NOMO-1 treated with DMSO at 0.1 percent for 48 hours (cell line): ENCODE measurements at regions not wholly inside any gene's neighbourhood (a gene's known extent, or its start where the extent isn't known, plus 50 kb on each side); places are given as distances from the start of the nearest gene placed in this dataset.
A peak's percentile ranks its signal among the peaks of the same experiment; 100 is the strongest.

ENCODE experiments used
- DNase-seq: peaks from one replicate; lab custom pipeline; 2025; ENCODE audit not compliant: unreplicated experiment; lab: John Stamatoyannopoulos, UW

DNA sequence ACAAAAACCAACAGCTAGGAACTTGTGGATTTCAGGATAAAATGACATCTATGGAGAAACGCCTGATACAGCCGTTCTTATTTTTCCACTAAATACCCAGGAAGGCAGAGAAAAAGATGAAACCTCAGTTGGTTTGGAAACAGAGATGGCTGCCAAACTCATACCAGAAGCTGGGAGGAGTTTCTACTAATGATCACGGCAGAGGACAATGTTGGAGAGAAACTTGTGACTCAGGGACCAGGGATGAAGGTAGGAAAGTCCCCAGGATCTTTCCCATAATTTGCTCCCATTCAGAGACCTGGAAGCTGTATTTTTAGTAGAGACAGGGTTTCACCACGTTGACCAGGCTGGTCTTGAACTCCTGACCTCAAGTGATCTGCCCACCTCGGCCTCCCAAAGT is 187.1 kb upstream of the IER5L start:
- no peak for DNase-seq

DNA sequence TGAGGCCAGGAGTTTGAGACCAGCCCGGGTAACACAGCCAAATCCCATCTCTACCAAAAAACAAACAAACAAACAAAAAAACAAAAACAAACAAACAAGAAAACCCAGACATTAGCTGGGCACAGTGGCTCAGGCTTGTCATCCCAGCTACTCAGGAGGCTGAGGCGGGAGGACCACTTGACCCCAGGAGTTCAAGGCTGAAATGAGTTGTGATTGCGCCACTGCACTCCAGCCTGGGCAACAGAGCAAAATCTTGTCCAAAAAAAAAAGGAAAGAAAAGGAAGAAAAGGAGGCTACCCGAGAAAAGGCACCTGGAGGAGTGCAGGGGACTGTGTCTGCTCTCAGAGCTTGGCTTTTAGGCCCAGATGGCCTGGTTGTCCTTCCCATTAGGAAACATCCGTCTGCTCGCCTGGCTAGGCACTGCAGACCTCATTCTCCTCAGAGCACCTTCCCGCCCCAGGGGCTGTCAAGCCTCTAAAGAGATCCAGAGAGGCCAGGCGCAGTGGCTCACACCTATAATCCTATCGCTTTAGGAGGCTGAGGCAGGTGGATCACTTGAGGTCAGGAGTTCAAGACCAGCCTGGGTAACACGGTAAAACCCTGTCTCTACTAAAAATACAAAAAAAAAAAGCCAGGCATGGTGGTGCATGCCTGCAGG is 185.3 kb upstream of the IER5L start:
- no peak for DNase-seq

DNA sequence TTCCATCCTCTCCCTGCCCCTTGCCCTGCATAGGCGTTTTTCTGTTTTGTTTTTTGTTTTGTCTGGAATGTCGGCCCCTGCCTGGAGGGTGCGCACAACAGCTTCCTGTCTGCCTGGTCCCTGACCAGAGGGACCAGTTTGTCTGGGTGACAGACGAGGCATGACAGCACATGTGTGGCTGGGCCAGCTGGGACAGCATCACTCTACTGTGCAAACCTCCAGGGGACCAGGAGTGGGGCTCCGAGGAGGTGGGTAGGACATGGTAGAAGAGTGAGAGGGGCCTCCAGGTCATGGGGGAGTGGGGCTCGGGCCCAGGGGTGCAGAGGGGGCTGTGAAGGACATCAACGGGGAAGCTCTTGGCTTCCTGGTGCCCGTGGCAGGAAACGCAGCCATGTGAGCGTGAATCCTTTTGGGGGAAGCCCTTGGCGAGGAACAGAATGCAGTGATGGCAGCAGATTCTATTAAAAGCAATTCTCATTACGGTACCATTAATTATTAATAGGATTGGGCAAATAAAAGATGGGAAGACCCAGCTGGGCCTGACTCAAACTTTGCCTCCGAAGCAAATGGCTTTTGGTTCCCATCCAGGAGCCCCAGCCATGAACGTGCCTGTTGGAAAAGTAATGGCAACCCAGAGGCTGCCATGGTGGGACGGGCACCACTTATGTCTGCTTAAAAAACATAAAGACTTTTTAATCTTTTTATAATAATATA is 184.4 kb upstream of the IER5L start:
- DNase-seq: no peak

GRCh38 chr9:129361196-129361595 is 183.1 kb upstream of the IER5L start:
- no peak for DNase-seq

- DNase-seq: no peak
Measured at GRCh38 chr9:129359916-129360536, 182.0 kb upstream of the IER5L start.

GRCh38 chr9:129359162-129359811 is 181.2 kb upstream of the IER5L start:
- DNase-seq: no peak

- no peak for DNase-seq
Measured at GRCh38 chr9:129358621-129359154, 180.6 kb upstream of the IER5L start.

DNA sequence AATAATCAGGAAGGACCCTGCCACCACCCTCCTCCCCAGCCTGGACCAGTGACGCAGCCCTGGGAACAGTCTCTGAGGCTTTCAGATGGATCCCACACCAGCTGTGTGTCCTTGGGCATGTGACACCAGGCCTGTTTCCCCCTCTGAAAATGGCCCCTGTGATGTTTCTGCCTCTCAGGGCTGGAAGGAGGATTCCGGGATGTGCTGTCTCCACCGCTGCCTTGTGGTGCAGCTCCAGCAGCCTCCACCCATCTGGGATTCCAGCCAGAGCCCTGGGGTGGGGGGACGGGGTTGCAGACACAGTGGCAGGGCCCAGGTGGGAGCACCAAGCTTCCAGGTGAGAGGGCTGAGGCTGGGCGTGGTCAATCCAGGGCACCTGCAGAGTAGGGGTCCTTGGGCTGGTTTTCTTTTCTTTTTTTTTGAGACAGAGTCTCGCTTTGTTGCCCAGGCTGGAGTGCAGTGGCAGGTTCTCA is 179.7 kb upstream of the IER5L start:
- DNase-seq: no peak

DNA sequence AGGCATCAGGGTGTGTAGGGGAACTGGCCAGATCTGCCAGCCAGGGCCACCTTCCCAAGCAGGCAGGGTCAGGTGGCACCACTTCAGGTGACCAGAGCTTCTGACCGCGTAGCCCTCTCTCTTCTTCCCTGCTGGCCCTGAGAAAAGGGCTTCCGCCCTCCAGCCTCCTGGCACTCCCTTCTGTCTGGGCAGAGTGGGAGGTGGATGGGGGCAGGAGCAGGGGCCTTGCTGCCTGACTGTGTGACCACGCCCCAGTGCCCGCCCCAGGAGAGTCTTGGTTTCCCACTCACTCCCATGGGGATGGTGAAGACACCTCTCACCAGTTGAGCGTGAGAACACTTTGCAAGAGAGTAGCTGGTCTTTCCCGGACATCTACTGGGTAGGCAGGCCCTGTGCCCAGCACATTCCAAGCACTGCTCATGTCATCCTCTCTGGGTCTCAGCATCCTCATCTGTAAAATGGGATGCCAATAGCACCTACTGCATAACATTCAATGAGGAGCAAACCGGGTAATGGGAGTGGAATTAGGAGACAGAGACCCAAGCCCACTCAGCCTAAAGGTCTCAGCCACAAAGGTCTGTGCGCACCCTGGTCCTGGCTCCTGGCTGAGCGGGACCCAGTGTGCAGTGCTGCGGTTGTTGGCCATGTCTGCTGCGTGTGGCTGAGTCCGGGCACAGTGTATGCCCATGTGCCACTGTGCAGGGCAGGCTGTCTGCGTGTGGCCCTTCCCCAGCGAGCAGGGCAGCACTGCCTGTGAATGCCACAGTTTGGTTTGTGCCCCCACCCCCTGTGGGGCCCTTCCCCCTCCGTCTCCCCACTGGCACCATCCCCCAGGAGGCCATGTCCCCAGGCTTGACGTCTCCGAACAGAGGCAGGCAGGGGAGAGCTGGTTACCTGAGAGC is 179.1 kb upstream of the IER5L start:
- no peak for DNase-seq

DNA sequence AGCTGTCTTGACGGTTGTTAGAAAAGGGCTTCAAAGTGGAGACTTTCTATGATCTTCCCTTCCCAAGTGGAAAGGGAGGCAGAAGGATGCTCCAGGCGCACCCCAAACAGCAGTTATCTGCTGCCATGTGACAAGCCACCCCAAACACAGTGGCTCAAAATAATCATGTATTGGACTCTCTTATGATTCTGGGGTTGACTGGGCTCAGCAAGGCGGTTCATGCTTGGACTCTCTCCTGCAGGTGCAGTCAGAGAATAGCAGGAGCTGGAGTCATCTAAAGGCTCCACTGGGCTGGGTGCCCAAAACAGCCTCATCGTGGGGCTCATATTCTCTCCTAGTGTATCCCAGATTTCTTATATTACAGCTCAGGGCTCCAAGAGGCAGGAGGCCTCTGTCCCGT is 177.6 kb upstream of the IER5L start:
- DNase-seq: no peak

DNA sequence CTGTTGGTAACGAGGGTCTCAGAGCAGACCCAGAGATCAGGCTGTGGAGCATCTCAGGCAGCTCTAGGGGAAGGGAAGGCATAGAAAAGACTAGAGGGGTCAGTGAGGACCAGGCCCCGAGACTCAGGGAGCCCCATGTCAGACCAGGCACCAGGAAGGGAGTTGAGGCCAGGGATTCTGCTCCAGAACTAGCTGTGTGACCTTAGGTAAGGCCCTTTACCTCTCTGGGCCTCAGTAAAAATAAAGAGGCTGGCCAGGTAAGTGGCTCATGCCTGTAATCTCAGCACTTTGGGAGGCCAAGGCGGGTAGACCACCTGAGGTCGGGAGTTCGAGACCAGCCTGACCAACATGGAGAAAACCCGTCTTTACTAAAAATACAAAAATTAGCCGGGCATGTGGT is 176.4 kb upstream of the IER5L start:
- no peak for DNase-seq

DNA sequence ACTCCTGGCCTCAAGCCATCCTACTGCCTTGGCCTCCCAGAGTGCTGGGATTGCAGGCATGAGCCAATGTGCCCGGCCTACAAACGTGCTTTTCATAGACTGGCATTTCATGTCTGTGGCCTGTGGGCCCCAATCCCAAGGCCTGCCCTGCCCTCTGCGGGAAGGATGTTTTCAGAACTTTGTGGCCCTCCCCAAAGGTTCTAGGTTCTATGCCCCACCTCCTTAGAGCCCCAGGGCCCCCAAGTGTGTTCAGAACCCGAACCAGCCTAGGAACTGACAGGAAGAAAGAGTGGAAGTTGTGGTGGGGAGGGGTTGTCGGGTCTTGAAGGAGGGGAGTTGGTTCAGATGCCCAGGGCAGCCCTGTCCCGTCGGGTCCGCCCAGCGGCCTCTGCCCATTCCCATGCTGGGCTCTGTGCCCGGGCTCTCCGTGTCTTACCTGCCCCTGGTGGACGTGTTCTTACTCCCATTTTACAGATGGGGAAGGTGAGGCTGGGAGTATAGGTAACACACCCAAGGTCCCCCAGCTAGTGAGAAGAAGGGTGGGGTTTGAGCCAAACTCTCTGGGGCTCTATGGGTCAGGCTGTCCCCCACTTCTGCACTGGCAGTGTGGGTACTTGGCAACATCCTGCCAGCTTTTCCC is 175.8 kb upstream of the IER5L start:
- no peak for DNase-seq

GRCh38 chr9:129352146-129352865 is 174.2 kb upstream of the IER5L start:
- no peak for DNase-seq

- DNase-seq: peak; percentile 7
Measured at GRCh38 chr9:129351642-129352145, 173.6 kb upstream of the IER5L start.

DNA sequence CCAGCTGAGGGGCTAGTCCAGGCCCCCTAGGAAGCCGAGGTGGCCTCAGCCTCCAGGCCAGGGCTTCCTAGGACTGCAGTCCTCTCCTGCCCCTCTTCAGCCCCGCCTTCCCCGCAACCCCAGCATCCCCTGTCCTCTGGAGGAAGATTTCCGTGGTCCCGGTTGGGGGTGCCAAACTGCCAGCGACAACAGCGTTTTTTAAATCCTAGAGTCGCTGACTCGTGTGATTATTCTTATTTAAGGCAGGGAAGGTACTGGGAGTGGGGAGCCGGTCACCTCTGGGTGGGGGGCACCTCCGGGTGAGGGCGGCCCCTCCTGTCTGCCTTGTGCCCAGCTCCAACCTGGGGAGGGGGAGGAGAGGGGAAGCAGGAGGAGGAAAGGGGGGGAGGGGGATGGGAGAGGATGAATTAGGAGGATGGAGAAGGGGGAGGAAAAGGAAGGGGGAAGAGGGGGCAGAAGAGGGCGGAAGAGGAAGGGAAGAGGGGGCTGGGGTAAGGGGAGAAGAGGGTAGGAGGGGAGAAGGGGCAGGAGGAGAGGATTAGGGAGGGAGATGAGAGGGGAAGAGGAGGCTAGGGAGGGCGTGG is 173.1 kb upstream of the IER5L start:
- DNase-seq: no peak

GRCh38 chr9:129350143-129350935 is 172.3 kb upstream of the IER5L start:
- no peak for DNase-seq

GRCh38 chr9:129349665-129349947 is 171.5 kb upstream of the IER5L start:
- no peak for DNase-seq
